Right lobe of liver (tissue), 6 donors: ENCODE measurements at regions not wholly inside any gene's neighbourhood (a gene's known extent, or its start where the extent isn't known, plus 50 kb on each side); places are given as distances from the start of the nearest gene placed in this dataset.

ENCODE experiments used
- ATAC-seq, 4 donors: fragments of 200-7000 bp; cut with Tn5 transposase; one replicate each; pipeline ENCODE4 v1.9.1; 2020; ENCODE audit warnings: mild to moderate bottlenecking in 4 of 4, moderate library complexity in 4 of 4
- DNase-seq, 3 donors: peaks; one replicate each; pipeline ENCODE4 v3.0.0-alpha.2; 2020
- H3K27ac ChIP-seq, 3 donors: fragments of 200-600 bp; one replicate each; pipeline ENCODE4 v1.8.0; 2022
- H3K27me3 ChIP-seq, 2 donors: fragments of 200-600 bp; one replicate each; pipeline ENCODE4 v1.8.0; 2022
- H3K36me3 ChIP-seq, 4 donors: fragments of 200-600 bp; sonication (generic) in 1 of 4; one replicate each; pipeline versions ENCODE4 v1.5.1 to v1.8.0; 2017 to 2022; ENCODE audit warnings: control low read depth in 1 of 4
- H3K4me1 ChIP-seq, 4 donors: fragments of 200-600 bp; sonication (generic) in 1 of 4; one replicate each; pipeline versions ENCODE4 v1.5.1 to v1.8.0; 2017 to 2022; ENCODE audit warnings: control low read depth in 1 of 4
- H3K4me3 ChIP-seq, 3 donors: fragments of 200-600 bp; one replicate each; pipeline ENCODE4 v1.8.0; 2022
- H3K9me3 ChIP-seq, 4 donors: fragments of 200-600 bp; sonication (generic) in 1 of 4; one replicate each; pipeline versions ENCODE4 v1.5.1 to v1.8.0; 2017 to 2022; ENCODE audit warnings: control low read depth in 1 of 4
- POLR2A ChIP-seq: fragments of 450-650 bp; IDR thresholded peaks from one replicate; pipeline ENCODE4 v1.6.1; 2017; ENCODE audit warnings: antibody characterized with exemption, mild to moderate bottlenecking
- WGBS: methylation state at CpG from one replicate; pipeline ENCODE4 v1.1.6; 2018; ENCODE audit warnings: low coverage, low lambda C conversion rate; ENCODE audit not compliant: insufficient coverage; ENCODE audit errors: missing lambda C conversion rate; 5-methylcytosine and 5-hydroxymethylcytosine counted together
- intact Hi-C, 2 donors: fragments of 100-400 bp; cut with DNase I; formaldehyde crosslinking; loops; one replicate each; pipeline versions ENCODE4 v1.11.2 to v1.14.1; 2022
- small RNA-seq, 2 experiments: library from RNA; depleted of rRNA; stranded (forward); fragments of <200 nt; gene quantifications; one replicate each; pipeline ENCODE3, GENCODE V24; 2016
- TF ChIP-seq, protein P1 (sequence below), 4 donors: fragments of 200-600 bp in 3 of 4; fragments of 450-650 bp in 1 of 4; IDR thresholded peaks; one replicate each; pipeline versions ENCODE4 v1.5.1 to v1.8.0; 2016 to 2022; ENCODE audit warnings: antibody characterized with exemption in 4 of 4, mild to moderate bottlenecking in 2 of 4
- donor health status: DM: no; HTN: yes; CAD: no.
- donor health status: DM: no; HTN: no; CAD: no.
- donor health status: DM: no; HTN: no; CAD: no.
- donor health status: DM: no; HTN: yes; CAD: no.
- donor health status: DM: no; HTN: yes; CAD: no.

GRCh38 chr18:64202863-64203262, 54.0 kb upstream of the LINC00305 start:
- peaks cover 0 to 5% (median 0%) of the 10 kb centered on the region in 4 donors for H3K4me1 ChIP-seq
- no peak overlapping the region for H3K27ac ChIP-seq
- DNase-seq (no peak), ATAC-seq (no peak)
- intact Hi-C loops, result no loop called here
- WGBS, result 53% methylated on average over 7 of the region's 7 CpGs
- no peaks in the 10 kb centered on the region for H3K36me3 ChIP-seq
- no peak for TF ChIP-seq POLR2A
- TF ChIP-seq, protein P1, sequence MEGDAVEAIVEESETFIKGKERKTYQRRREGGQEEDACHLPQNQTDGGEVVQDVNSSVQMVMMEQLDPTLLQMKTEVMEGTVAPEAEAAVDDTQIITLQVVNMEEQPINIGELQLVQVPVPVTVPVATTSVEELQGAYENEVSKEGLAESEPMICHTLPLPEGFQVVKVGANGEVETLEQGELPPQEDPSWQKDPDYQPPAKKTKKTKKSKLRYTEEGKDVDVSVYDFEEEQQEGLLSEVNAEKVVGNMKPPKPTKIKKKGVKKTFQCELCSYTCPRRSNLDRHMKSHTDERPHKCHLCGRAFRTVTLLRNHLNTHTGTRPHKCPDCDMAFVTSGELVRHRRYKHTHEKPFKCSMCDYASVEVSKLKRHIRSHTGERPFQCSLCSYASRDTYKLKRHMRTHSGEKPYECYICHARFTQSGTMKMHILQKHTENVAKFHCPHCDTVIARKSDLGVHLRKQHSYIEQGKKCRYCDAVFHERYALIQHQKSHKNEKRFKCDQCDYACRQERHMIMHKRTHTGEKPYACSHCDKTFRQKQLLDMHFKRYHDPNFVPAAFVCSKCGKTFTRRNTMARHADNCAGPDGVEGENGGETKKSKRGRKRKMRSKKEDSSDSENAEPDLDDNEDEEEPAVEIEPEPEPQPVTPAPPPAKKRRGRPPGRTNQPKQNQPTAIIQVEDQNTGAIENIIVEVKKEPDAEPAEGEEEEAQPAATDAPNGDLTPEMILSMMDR (IDR thresholded peaks at IDR 0.05), result no peak
- H3K9me3 ChIP-seq, result no peaks in the 10 kb centered on the region
- H3K4me3 ChIP-seq, result no peak overlapping the region
- no peaks in the 10 kb centered on the region for H3K27me3 ChIP-seq

GRCh38 chr18:64202210-64202836, 53.4 kb upstream of the LINC00305 start:
- WGBS, result 41% methylated on average over 6 of the region's 6 CpGs
- no peak for DNase-seq
- H3K36me3 ChIP-seq, result no peaks in the 10 kb centered on the region
- peaks cover 0 to 5% (median 0%) of the 10 kb centered on the region in 4 donors for H3K4me1 ChIP-seq
- H3K27me3 ChIP-seq, result no peaks in the 10 kb centered on the region
- TF ChIP-seq, protein P1 (IDR thresholded peaks at IDR 0.05), result no peak
- TF ChIP-seq POLR2A, result no peak
- H3K9me3 ChIP-seq, result no peaks in the 10 kb centered on the region
- H3K27ac ChIP-seq, result no peak overlapping the region
- ATAC-seq, result peak in 1 of 4 donors; percentile 18
- intact Hi-C loops, result no loop called here
- no peak overlapping the region for H3K4me3 ChIP-seq

GRCh38 chr18:64201781-64202180, 52.9 kb upstream of the LINC00305 start:
- Histone ChIP-seq H3K9me3 (no peaks in the 10 kb centered on the region), H3K36me3 (no peaks in the 10 kb centered on the region), H3K27ac (no peak overlapping the region), H3K4me3 (no peak overlapping the region), H3K4me1 (peaks cover 0 to 5% (median 0%) of the 10 kb centered on the region in 4 donors), H3K27me3 (no peaks in the 10 kb centered on the region)
- DNase-seq (no peak), ATAC-seq (peak; percentile 23 to 70 (median 50))
- TF ChIP-seq POLR2A, result no peak
- TF ChIP-seq, protein P1 (IDR thresholded peaks at IDR 0.05), result no peak
- WGBS, result 31% methylated on average over 2 of the region's 2 CpGs
- intact Hi-C loops, result no loop called here

GRCh38 chr18:64199581-64199980, 50.7 kb upstream of the LINC00305 start:
- Histone ChIP-seq H3K9me3 (no peaks in the 10 kb centered on the region), H3K4me3 (no peak overlapping the region), H3K36me3 (no peaks in the 10 kb centered on the region), H3K27me3 (no peaks in the 10 kb centered on the region), H3K4me1 (peaks cover 0 to 5% (median 0%) of the 10 kb centered on the region in 4 donors), H3K27ac (no peak overlapping the region)
- WGBS, result 100% methylated on average over 1 of the region's 1 CpG
- no peak for DNase-seq
- no peak for ATAC-seq
- intact Hi-C loops, result no loop called here
- TF ChIP-seq, protein P1 (IDR thresholded peaks at IDR 0.05), result no peak
- no peak for TF ChIP-seq POLR2A

Small RNA genes in the stretch of these regions (small RNA-seq; reads per million reads assigned to genes)
- 0 reads per million in 2 experiments for gene AC027506.1
